MCF 10A (cell line): ENCODE measurements at regions not wholly inside any gene's neighbourhood (a gene's known extent, or its start where the extent isn't known, plus 50 kb on each side); places are given as distances from the start of the nearest gene placed in this dataset.

ENCODE experiments used
- BruUV-seq: library from RNA; stranded (reverse); fragments of 400-500 nt; replicated peaks from 2 replicates; lab custom pipeline; 2021; lab: Mats Ljungman, UMichigan
- CTCF ChIA-PET: fragments of 300-600 bp; sonication (Branson Sonifier 250); formaldehyde crosslinking; extraction: SDS; loops from one replicate; lab custom pipeline; 2021; ENCODE audit warnings: antibody characterized with exemption, inconsistent platforms; lab: Yijun Ruan, JAX
- POLR2A ChIA-PET: fragments of 300-600, 350-650 bp; sonication (Branson Sonifier 250); formaldehyde crosslinking; extraction: SDS; loops from one replicate; lab custom pipeline; 2020; ENCODE audit warnings: antibody characterized with exemption, inconsistent platforms; lab: Yijun Ruan, JAX
- DNase-seq: peaks from one replicate; pipeline ENCODE4 v3.0.0-alpha.2; 2018; ENCODE audit not compliant: unreplicated experiment
- H3K27ac Mint-ChIP-seq: one replicate; pipeline ENCODE4 v1.8.0; 2022; ENCODE audit warnings: mild to moderate bottlenecking, low read depth, mixed read lengths; ENCODE audit not compliant: unreplicated experiment
- H3K27me3 Mint-ChIP-seq: one replicate; pipeline ENCODE4 v1.8.0; 2022; ENCODE audit warnings: mixed read lengths; ENCODE audit not compliant: insufficient read depth, unreplicated experiment
- H3K36me3 Mint-ChIP-seq: one replicate; pipeline ENCODE4 v1.8.0; 2022; ENCODE audit warnings: mild to moderate bottlenecking, moderate library complexity, mixed read lengths; ENCODE audit not compliant: insufficient read depth, unreplicated experiment
- H3K4me1 Mint-ChIP-seq: one replicate; pipeline ENCODE4 v1.8.0; 2022; ENCODE audit warnings: mixed read lengths; ENCODE audit not compliant: insufficient read depth, unreplicated experiment
- H3K4me3 Mint-ChIP-seq: one replicate; pipeline ENCODE4 v1.8.0; 2022; ENCODE audit warnings: mild to moderate bottlenecking, moderate library complexity, mixed read lengths; ENCODE audit not compliant: unreplicated experiment
- H3K9me3 Mint-ChIP-seq: one replicate; pipeline ENCODE4 v1.8.0; 2022; ENCODE audit warnings: mixed read lengths; ENCODE audit not compliant: unreplicated experiment
- CTCF ChIP-seq: fragments of 200-600 bp; IDR thresholded peaks from one replicate; pipeline ENCODE4 v1.8.0; 2022; ENCODE audit warnings: antibody characterized with exemption, mild to moderate bottlenecking; ENCODE audit not compliant: unreplicated experiment
- intact Hi-C: fragments of 100-400 bp; cut with micrococcal nuclease; formaldehyde crosslinking; loops from 2 replicates; pipeline ENCODE4 v1.14.1; 2022

DNA sequence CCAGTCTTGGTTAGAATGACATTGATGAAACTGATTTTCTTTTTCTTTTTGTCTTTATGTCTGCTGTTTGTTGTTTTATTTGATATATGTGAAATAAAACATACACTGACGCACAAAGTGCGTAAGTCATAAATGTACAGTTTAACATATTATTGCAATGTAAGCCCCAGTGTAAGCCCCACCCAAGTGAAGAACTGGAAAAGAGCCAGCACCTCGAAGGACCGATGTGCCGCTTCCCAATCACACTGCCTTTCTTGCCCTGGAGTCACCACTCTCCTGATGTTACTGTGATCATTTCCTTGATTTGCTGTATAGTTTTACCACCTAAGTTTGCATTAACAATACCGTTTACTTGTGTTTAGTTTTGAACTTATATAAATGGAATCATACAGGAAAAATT lies 128.4 kb upstream of the LPP start:
- intact Hi-C loops, result no loop called here
- no peak overlapping the region for H3K27ac Mint-ChIP-seq
- H3K9me3 Mint-ChIP-seq, result no peaks in the 10 kb centered on the region
- ChIA-PET POLR2A (no interaction called here), CTCF (no interaction called here)
- H3K27me3 Mint-ChIP-seq, result no peaks in the 10 kb centered on the region
- DNase-seq, result no peak
- no TSS peak for BruUV-seq
- no peaks in the 10 kb centered on the region for H3K4me1 Mint-ChIP-seq
- H3K4me3 Mint-ChIP-seq, result no peak overlapping the region
- no peaks in the 10 kb centered on the region for H3K36me3 Mint-ChIP-seq
- no peak for TF ChIP-seq CTCF

- ChIA-PET POLR2A (interaction anchor here (0.5 kb wide), 1 partner anchor 24 kb away, joined by 4 read pairs; no protein-coding TSS in a partner anchor), CTCF (no interaction called here)
- Mint-ChIP-seq H3K27me3 (no peaks in the 10 kb centered on the region), H3K4me1 (no peaks in the 10 kb centered on the region), H3K36me3 (no peaks in the 10 kb centered on the region), H3K9me3 (no peaks in the 10 kb centered on the region), H3K27ac (no peak overlapping the region), H3K4me3 (no peak overlapping the region)
- no peak for TF ChIP-seq CTCF
- no peak for DNase-seq
- BruUV-seq, result no TSS peak
- intact Hi-C loops, result no loop called here
Observed at GRCh38 chr3:188026191-188026968, 127.6 kb upstream of the LPP start.

DNA sequence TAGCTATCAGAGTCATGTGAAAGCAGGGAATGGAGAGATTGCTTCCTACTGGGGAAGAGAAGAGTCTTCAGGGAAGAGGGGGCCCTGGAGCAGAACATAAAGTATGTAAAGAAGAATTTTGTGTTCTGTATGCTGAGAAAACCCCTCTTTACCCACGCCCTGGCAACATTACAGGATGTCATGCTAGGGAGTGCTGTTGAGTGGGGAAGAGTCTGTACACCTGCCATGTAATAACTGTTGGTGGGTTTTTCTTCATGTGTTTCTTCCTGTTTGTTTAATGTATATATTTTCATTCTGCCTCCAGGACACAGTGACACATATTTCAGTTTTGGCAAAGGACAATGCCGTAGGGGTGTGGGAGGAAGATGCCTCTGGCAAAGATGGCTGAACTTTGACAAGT lies 122.8 kb upstream of the LPP start:
- Mint-ChIP-seq H3K27me3 (no peaks in the 10 kb centered on the region), H3K27ac (no peak overlapping the region), H3K9me3 (no peaks in the 10 kb centered on the region), H3K4me1 (peaks cover 2% of the 10 kb centered on the region), H3K4me3 (no peak overlapping the region), H3K36me3 (no peaks in the 10 kb centered on the region)
- ChIA-PET POLR2A (no interaction called here), CTCF (interaction anchor here (0.7 kb wide), 1 partner anchor 698 kb away, joined by 3 read pairs; no protein-coding TSS in a partner anchor)
- intact Hi-C loops, result no loop called here
- no peak for TF ChIP-seq CTCF
- DNase-seq, result no peak
- no TSS peak for BruUV-seq

- H3K27me3 Mint-ChIP-seq, result no peaks in the 10 kb centered on the region
- peaks cover 19% of the 10 kb centered on the region for H3K4me1 Mint-ChIP-seq
- intact Hi-C loops, result no loop called here
- TF ChIP-seq CTCF, result no peak
- no TSS peak for BruUV-seq
- H3K36me3 Mint-ChIP-seq, result no peaks in the 10 kb centered on the region
- ChIA-PET CTCF (no interaction called here), POLR2A (no interaction called here)
- H3K27ac Mint-ChIP-seq, result no peak overlapping the region
- no peaks in the 10 kb centered on the region for H3K9me3 Mint-ChIP-seq
- no peak for DNase-seq
- no peak overlapping the region for H3K4me3 Mint-ChIP-seq
Observed at GRCh38 chr3:188034989-188035388, 119.0 kb upstream of the LPP start.
